NCI-H2107 treated with DMSO at 0.1 percent for 48 hours (cell line): ENCODE measurements at regions not wholly inside any gene's neighbourhood (a gene's known extent, or its start where the extent isn't known, plus 50 kb on each side); places are given as distances from the start of the nearest gene placed in this dataset.
A peak's percentile ranks its signal among the peaks of the same experiment; 100 is the strongest.
"Not testable (repeated sequence)": the region's sequence is repeated elsewhere in the genome, so short reads cannot be mapped to it uniquely, and the experiment has no call there.

Experiments used
- DNase-seq: peaks from one replicate; lab custom pipeline; 2025; ENCODE audit not compliant: unreplicated experiment; lab: John Stamatoyannopoulos, UW

DNA sequence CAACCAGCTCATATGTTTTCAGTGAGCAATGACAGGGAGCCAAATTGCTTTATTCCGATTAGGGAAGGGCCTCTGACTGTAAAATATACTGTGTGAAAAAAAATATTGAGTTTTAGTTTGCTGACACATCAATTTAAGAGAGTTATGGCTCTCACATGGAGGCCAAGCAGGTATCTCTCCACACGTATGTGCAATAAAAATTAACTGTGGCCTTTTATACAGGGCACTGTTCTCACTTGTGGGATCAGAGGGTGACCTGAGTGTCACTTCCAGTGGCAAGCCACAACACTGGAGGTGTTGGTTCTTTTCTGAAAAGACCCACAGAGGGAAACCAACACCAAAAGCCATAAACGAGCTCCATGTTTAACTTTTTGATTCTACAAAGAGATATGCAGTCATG, 462.8 kb downstream of the MID1IP1 start:
- DNase-seq: no peak

DNA sequence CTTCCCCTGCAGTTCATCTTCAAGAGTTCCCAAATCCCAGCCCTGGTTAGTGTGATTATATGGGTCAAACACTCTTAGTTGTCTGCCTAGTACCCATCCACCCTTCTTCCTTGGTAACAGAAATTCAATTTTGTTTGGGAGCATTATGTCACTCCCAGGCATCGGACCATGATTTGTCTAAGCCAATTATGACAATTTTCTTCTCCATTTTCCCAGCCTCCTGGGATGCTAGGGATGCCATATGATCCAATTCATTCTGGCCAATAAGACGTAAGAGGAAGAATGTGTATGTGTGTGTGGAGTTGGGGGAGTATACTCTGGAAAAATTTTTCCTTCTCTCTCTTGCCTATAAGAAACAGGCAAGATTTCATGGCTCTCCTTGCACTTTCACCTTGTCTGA, 465.9 kb downstream of the MID1IP1 start:
- no peak for DNase-seq

DNA sequence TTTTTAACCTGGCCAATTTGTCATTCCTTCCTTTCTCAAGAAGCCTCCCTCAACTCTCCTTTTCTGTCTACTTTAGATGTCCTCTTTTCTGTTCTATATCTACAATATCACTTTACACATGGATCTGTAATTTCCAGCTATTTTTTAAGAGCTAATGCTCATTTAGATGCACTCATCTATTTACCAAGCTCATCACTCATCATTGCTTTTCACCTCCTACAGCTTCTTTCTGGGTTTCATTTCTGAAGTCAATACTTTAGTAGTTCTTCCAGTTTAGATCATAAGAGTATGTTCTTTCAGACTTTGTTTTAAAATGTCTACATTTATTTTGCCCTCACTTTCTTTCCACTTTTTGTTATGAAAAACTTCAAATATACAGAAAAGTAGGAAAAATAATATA, 466.9 kb downstream of the MID1IP1 start:
- no peak for DNase-seq

DNA sequence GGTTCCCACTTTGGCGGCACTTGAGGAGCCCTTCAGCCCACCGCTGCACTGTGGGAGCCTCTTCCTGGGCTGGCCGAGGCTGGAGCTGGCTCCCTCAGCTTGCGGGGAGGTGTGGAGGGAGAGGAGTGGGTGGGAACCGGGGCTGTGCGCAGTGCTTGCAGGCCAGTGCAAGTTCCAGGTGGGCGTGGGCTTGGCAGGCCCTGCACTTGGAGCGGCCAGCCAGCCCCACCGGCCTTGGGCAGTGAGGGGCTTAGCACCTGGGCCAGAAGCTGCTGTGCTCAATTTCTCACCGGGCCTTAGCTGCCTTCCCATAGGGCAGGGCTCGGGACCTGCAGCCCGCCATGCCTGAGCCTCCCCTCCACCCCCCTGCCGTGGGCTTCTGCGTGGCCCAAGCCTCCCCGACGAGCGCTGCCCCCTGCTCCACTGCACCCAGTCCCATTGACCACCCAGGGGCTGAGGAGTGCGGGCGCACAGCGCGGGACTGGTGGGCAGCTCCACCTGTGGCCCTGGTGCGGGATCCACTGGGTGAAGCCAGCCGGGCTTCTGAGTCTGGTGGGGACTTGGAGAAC, 474.3 kb downstream of the MID1IP1 start:
- no peak for DNase-seq

- not testable (repeated sequence) for DNase-seq
Observed at GRCh38 chrX:39277685-39278390, 476.6 kb downstream of the MID1IP1 start.

- DNase-seq: no peak
Observed at GRCh38 chrX:39283239-39283638, 482.0 kb downstream of the MID1IP1 start.

GRCh38 chrX:39288592-39288991, 487.3 kb downstream of the MID1IP1 start:
- no peak for DNase-seq

- DNase-seq: no peak
Observed at GRCh38 chrX:39289827-39290226, 488.6 kb downstream of the MID1IP1 start.

- DNase-seq: no peak
Observed at GRCh38 chrX:39293203-39293602, 491.9 kb downstream of the MID1IP1 start.

DNA sequence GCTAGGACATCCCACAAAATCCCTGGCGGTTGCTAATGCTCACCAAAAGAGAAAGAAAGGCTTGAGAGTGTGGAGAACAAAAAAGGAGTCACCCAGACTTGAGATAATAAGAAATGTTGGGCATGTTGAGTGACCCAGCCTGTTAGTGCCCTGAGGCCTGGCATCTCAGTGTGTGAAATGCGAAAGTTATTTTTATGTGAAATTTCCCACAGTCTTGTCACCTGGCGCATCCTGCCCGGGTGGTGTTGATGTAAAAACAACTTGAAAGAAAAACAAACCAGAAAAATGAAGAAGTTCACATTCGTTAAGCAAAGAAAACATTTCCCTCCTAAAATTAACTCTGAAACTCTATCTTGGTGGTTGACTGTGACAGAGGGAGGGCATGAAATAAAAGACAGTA, 495.2 kb downstream of the MID1IP1 start:
- DNase-seq: no peak

DNA sequence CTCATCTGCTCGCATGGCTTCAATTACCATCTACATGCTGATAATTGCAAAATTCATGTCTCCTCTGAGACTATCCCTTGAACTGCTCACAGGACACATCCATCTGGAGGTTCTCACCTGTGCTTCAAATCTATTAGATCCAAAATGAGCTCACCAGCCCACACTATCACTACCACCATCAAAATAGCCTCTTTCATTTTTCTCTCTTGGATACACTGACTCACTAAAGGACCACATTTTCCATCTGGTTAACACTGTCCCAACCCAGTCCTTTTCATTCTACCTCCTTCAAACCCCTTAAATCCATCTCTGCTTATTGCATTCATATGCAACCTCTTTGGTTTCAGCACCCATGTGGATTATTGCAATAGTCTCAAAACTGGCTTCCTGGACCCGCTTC, 497.6 kb downstream of the MID1IP1 start:
- no peak for DNase-seq

- no peak for DNase-seq
Observed at GRCh38 chrX:39299615-39300014, 498.4 kb downstream of the MID1IP1 start.

- peak; percentile 80 for DNase-seq
Observed at GRCh38 chrX:39301036-39301435, 499.8 kb downstream of the MID1IP1 start.

- DNase-seq: no peak
Observed at GRCh38 chrX:39302838-39303237, 501.6 kb downstream of the MID1IP1 start.

GRCh38 chrX:39304746-39305145, 503.5 kb downstream of the MID1IP1 start:
- DNase-seq: no peak

- no peak for DNase-seq
Observed at GRCh38 chrX:39307488-39307887, 506.2 kb downstream of the MID1IP1 start.

DNA sequence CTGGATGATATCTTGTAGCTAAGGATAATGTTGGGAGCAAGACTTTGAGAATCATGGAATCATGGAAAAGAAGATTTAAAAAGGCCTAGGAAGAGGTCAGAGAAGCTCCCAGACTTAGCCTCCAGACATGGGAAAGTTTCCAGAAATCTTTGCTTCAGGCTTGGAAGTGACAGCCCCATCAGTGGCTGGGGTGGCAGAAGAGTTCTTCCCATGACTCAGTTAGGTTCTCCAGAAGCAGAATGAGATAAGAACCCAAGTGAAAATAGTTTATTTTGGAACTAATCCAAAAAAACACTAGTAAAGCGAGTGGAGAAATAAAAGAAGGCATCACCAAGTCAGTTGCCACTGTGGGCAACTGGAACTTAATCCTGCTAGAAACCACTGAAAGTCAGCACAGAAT, 506.9 kb downstream of the MID1IP1 start:
- no peak for DNase-seq

- no peak for DNase-seq
Observed at GRCh38 chrX:39309018-39309635, 507.9 kb downstream of the MID1IP1 start.

- DNase-seq: no peak
Observed at GRCh38 chrX:39309721-39310152, 508.5 kb downstream of the MID1IP1 start.

DNA sequence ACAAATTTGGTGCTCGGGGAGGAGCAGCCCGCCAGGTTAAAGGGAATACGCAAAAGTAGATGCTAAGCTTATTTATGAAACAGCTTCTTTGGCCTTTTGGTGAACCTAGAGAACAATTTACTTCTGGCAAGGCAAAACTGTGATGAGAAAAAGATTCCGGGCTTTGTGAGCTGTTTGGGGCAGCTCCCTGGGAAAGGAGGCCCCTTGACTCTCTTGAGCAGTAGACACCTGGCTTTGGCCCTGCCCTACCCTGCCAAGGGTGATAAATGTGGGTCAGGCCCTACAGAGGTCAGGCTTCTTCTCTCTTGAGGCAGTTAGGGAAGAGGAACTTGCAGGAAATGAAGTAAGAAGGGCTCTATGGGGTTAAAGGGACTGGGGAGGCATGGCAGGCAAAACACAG, 509.6 kb downstream of the MID1IP1 start:
- DNase-seq: no peak

- no peak for DNase-seq
Observed at GRCh38 chrX:39311646-39312045, 510.4 kb downstream of the MID1IP1 start.

DNA sequence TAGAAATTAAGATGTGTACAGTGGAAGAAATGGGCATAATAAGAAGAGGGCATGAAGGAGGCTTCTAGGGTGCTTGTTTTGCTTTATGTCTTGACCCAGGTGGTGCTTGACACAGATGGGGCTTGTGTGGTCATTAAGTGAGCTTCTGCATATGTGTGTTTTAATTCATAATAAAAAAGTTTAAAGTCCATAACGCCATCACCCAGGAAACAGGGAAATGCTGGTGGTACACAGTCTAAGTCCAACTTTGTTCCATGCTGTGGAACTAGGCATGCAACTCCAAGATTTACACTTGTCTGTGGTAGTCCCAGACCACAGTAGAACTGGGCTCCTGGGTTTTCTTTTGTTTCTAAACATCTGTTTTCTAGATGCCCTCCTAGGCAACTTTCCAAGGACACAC, 511.9 kb downstream of the MID1IP1 start:
- no peak for DNase-seq
